GM12873 (cell line): ENCODE measurements at regions not wholly inside any gene's neighbourhood (a gene's known extent, or its start where the extent isn't known, plus 50 kb on each side); places are given as distances from the start of the nearest gene placed in this dataset.

Source experiments
- CTCF ChIP-seq: IDR thresholded peaks from 2 replicates; pipeline ENCODE4 v1.5.1; 2012; ENCODE audit warnings: low read depth, mild to moderate bottlenecking, moderate library complexity, low read length, control low read depth; ENCODE audit not compliant: insufficient read depth; ENCODE audit errors: missing control alignments

GRCh38 chr7:46653848-46654247, 732.8 kb upstream of the IGFBP3 start:
- no peak for TF ChIP-seq CTCF

DNA sequence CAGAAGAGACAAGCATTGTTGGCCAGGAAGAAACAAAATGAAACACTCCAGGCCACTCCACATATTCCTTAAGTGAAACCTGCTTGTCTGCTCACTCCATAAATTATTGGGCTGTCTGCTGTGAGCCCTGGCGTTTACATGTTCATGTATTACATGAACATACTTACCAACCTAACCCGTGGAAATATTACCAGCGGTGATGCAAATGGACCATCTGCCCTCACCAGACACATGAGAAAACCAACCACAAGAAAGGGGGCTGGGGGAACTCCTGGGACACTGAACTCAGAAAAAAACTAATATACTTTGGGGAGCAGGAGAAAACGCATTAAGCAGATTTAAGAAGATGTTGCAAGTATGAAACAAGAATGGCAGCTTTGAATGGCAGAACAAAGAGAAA, 731.2 kb upstream of the IGFBP3 start:
- TF ChIP-seq CTCF = no peak

- no peak for TF ChIP-seq CTCF
These were observed 730.6 kb upstream of the IGFBP3 start for GRCh38 chr7:46651561-46652088.

GRCh38 chr7:46651070-46651469, 730.0 kb upstream of the IGFBP3 start:
- TF ChIP-seq CTCF = no peak

DNA sequence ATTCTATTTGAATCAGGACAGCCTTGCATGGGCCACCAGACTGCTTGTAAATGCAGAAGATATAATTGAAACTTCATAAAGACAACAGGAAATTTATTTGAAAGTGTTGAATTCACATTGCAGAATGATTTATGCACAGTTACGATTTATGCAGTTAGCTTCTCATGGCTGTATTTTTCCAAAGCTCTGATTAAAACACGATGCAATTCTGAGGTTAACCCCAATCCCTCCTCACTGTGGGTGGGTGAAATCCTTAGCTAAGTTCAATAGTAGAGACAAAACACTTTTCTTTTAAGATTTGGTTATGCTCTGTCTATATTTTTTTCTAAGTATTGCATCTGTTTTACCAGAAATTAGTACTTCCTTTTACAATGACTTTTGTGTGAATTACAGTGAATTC, 728.8 kb upstream of the IGFBP3 start:
- TF ChIP-seq CTCF = no peak

DNA sequence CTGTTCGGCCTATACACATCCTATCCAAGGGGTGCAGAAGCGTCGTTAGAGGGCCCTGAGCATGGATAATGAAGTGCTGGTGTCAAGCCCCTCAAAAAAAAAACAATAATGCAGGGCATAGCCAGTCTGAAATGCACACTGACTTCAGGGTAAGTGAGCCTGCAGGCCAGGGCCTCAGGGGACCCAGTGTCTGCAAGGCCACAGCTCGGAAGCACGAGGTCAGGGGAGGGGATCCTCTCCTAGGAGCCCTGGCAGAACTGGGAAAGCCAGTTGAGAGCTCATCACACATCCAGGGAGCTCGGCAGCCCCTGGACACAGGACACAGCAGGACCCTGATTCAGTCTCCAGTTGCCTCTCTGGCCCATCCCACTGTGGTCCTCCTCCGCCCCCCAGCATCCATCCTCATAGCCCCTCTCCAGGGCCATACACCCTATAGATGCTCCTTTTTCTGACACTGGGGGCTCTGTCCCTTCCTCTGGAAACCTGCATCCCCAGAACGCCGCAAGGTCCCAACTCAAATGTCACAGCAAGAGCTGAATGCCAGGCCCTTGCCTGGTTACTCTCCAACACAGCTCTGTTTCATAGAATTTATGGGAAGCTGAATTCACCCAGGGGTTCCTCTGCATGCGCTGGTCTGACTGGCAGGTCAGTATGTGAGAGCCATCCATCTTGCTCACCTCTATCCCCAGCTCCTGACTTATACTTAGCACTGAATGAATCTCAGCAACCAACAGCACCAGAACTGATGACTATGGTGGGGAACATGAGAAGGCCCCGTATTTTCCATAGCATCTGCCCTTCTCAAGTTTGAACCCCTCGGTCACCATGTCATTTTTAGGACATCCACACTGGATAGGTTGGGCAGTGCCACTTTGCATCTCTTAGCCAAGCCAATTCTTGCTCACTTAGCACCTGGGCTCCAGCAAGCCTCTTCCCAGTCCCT, 717.0 kb upstream of the IGFBP3 start:
- no peak for TF ChIP-seq CTCF

DNA sequence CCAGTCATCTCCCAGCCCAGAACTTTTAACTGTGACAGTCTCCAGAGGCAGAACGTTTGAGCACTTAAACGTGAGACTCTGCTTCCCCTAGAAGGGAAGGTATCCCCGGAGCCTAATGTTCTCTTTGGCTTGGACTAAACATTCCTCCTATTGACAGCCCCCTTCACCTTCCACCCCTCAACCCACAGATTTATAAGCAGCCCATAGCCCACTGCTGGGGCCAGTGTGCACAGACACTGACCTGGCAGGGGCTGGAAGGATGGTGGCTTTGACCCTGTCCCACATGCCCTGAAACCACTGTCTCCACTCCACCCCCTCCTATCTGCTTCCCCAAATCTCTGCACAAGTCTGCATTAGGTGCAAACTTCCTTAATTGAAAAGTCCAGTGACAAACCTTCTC, 715.0 kb upstream of the IGFBP3 start:
- no peak for TF ChIP-seq CTCF
